Progenitor cell of endocrine pancreas (in vitro differentiated cells): ENCODE measurements at regions not wholly inside any gene's neighbourhood (a gene's known extent, or its start where the extent isn't known, plus 50 kb on each side); places are given as distances from the start of the nearest gene placed in this dataset.

Experiments
- DNase-seq: peaks from one replicate; pipeline ENCODE4 v3.0.0; 2021; ENCODE audit warnings: low spot score; ENCODE audit not compliant: unreplicated experiment
- H3K27ac Mint-ChIP-seq: 2 replicates; pipeline ENCODE4 v1.8.0; 2021; ENCODE audit warnings: mild to moderate bottlenecking, moderate library complexity, mixed read lengths
- H3K27me3 Mint-ChIP-seq: 2 replicates; pipeline ENCODE4 v1.8.0; 2021; ENCODE audit warnings: mixed read lengths
- H3K36me3 Mint-ChIP-seq: 2 replicates; pipeline ENCODE4 v1.8.0; 2022; ENCODE audit warnings: mixed read lengths; ENCODE audit not compliant: insufficient read depth
- H3K4me1 Mint-ChIP-seq: 2 replicates; pipeline ENCODE4 v1.8.0; 2021; ENCODE audit warnings: low read depth, mixed read lengths
- H3K4me3 Mint-ChIP-seq: 2 replicates; pipeline ENCODE4 v1.8.0; 2021; ENCODE audit warnings: low read depth, mild to moderate bottlenecking, moderate library complexity, mixed read lengths
- H3K9me3 Mint-ChIP-seq: 2 replicates; pipeline ENCODE4 v1.8.0; 2021; ENCODE audit warnings: low read depth, mixed read lengths
- CTCF ChIP-seq: fragments of 200-600 bp; sonication (generic); IDR thresholded peaks from one replicate; pipeline ENCODE4 v1.5.0; 2021; ENCODE audit warnings: antibody characterized with exemption, mild to moderate bottlenecking; ENCODE audit not compliant: unreplicated experiment

DNA sequence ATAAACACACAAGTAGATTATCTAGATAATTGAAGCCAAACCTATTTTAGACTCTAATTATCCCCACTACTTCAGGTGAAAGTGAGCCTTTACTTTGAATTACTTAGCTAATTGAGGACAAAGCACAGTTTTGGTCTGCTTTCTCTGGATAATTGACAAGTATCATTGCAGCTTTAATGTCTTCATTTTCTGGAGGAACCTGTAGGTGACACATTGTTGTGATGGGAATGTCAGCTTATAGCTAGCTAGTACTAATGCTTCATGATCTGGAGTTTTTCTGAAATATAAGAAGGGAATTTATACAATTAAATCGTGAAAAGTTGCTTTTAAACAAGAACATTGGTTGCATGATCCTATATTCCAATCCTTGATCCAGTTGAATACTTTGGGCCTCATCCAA, 319.3 kb upstream of the CITED2 start:
- Mint-ChIP-seq H3K27ac (no peak overlapping the region), H3K36me3 (no peaks in the 10 kb centered on the region), H3K4me1 (peaks cover 6% of the 10 kb centered on the region), H3K27me3 (peaks cover 2% of the 10 kb centered on the region), H3K9me3 (peaks cover 6% of the 10 kb centered on the region), H3K4me3 (no peak overlapping the region)
- no peak for DNase-seq
- no peak for TF ChIP-seq CTCF

DNA sequence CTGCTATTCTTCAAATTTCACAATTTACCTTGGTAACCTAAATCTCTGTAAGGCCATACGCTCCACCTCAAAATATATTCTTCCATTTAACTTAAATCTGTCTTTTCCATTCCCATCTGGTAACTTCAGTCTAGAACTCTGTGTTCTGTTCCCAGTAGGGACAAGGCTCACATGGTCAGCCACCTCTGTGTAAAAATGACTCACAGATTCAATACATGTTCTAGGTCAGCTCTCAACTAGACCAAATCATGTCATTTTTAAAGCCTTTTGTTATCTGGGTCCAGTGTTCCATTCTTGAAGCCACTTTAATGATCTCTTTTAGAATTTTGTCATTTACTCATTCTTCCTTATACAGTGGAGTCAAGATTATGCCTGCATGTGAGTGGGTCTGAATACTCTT, 315.6 kb upstream of the CITED2 start:
- Mint-ChIP-seq H3K9me3 (no peaks in the 10 kb centered on the region), H3K4me1 (peaks cover 1% of the 10 kb centered on the region), H3K4me3 (no peak overlapping the region), H3K27ac (no peak overlapping the region), H3K36me3 (no peaks in the 10 kb centered on the region), H3K27me3 (peaks cover 2% of the 10 kb centered on the region)
- TF ChIP-seq CTCF, result no peak
- DNase-seq, result no peak

DNA sequence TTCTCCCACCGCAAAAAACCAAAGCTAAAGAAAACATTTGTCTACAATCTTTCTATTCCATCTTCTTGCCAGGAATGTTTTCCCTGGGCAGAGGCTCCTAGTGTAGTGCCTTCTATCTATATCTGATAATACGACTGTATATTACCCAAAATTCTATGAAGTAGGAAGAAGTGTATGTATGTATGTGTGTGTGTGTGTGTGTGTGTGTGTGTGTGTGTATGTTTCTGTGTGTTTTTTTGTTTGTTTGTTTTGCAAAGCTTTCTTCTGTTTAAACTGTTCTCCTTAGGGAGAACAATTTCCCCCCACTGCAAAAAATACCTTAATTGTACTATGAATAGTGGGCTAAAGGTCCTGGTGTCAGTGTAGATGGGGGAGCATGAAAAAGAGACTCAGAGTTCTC, 312.6 kb upstream of the CITED2 start:
- no peak for DNase-seq
- no peaks in the 10 kb centered on the region for H3K9me3 Mint-ChIP-seq
- TF ChIP-seq CTCF, result no peak
- no peak overlapping the region for H3K27ac Mint-ChIP-seq
- no peaks in the 10 kb centered on the region for H3K4me1 Mint-ChIP-seq
- no peaks in the 10 kb centered on the region for H3K36me3 Mint-ChIP-seq
- H3K27me3 Mint-ChIP-seq, result no peaks in the 10 kb centered on the region
- no peak overlapping the region for H3K4me3 Mint-ChIP-seq

DNA sequence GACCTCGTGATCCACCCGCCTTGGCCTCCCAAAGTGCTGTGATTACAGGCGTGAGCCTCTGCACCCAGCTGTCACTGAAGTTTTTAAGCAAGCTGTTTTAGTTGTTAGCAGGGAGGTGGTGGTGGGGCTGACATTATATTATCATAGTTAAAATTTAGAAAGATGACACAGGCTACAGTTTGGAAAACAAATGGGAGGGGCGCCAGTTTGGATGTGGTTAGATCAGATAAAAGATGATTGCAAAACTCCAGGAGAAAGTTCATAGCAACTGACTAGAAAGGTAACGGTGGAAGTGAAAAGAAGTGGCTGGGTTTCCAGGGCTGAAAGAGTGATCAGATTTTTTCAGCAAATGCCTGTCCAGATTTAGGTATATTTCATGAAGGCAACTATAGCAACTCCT, 311.9 kb upstream of the CITED2 start:
- Mint-ChIP-seq H3K4me3 (no peak overlapping the region), H3K4me1 (no peaks in the 10 kb centered on the region), H3K27ac (no peak overlapping the region), H3K27me3 (no peaks in the 10 kb centered on the region), H3K36me3 (no peaks in the 10 kb centered on the region), H3K9me3 (no peaks in the 10 kb centered on the region)
- DNase-seq, result no peak
- TF ChIP-seq CTCF, result no peak

DNA sequence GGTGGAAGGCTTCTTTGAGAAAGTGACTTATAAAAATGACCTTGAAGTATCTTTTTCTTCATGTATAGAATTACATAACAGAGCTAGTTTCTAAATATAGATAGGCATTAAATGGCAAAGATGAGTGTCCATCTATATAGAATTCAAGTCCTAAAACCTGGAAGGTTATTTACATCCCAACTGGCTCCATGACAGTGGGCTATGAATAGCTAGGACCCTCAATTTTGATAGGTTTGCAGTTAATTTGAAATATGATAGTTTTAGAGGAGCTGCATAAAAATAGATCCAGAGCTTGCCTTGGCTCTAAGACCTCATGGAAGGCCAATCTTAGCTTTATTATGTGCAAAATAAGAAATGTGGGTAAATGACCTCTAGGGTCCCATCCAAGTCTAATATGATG, 310.6 kb upstream of the CITED2 start:
- no peaks in the 10 kb centered on the region for H3K27me3 Mint-ChIP-seq
- TF ChIP-seq CTCF, result no peak
- no peak for DNase-seq
- H3K9me3 Mint-ChIP-seq, result no peaks in the 10 kb centered on the region
- no peak overlapping the region for H3K27ac Mint-ChIP-seq
- no peak overlapping the region for H3K4me3 Mint-ChIP-seq
- peaks cover 6% of the 10 kb centered on the region for H3K4me1 Mint-ChIP-seq
- H3K36me3 Mint-ChIP-seq, result no peaks in the 10 kb centered on the region
